DMS53 treated with DMSO at 0.1 percent for 48 hours (cell line): ENCODE measurements at regions not wholly inside any gene's neighbourhood (a gene's known extent, or its start where the extent isn't known, plus 50 kb on each side); places are given as distances from the start of the nearest gene placed in this dataset.

Source experiments
- DNase-seq: peaks from one replicate; lab custom pipeline; 2025; ENCODE audit not compliant: unreplicated experiment; lab: John Stamatoyannopoulos, UW

DNA sequence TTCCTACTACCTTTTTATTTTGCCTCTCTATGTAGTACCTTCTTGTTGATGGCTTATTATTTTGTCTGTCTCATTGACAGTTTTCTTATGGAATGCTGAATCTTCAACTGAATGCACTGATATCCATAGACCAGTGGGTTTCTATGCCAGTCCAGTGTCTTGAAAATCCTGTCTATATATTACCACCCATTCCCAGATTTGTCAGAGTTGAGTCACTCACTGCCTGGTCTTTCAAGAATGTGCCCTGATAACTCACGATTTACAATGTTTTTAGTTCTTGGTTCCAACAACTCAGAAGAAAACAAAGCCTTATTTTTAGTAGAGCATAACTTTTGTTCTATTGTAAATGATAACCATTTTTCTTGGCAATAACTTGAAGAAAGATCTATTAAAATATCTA lies 606.0 kb upstream of the PITX2 start:
- no peak for DNase-seq

DNA sequence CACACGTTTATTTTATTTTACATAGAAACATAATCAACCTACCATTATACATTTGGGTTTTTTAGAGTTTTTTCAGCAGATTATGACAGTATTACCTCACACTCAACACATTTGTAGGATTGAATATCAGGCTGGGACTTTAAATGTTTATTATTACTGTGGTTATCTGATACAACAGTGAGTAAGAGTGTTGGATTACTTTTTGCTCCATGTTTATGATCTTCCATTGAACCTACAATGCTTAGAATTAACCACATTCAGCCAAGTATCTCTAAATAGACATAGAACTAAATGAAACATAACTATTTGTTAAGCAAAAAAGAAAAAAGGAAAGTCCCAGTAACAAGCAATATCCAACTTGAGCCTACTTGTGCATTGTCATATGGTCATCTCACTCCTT lies 607.4 kb upstream of the PITX2 start:
- DNase-seq = no peak

- DNase-seq = no peak
These were observed 608.4 kb upstream of the PITX2 start for GRCh38 chr4:111231281-111231680.

DNA sequence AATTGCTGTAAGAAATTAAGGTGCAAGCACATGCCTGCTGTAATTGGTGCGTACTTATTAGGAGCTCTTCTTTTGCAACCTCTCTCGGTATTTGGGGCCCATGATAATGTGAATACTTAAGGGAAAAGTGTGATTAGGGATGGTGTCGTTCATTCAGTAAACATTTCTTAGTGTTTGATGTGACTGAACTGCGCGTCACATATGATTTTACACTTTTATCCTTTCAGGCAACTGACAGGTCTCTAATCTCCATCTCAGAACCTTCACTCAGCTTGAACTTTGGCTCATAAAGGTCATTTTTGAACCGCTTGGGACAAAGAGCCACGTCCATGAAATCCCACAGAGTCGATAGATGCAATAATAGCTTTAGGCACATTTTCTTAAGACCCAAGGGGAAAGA lies 612.1 kb upstream of the PITX2 start:
- DNase-seq = no peak

DNA sequence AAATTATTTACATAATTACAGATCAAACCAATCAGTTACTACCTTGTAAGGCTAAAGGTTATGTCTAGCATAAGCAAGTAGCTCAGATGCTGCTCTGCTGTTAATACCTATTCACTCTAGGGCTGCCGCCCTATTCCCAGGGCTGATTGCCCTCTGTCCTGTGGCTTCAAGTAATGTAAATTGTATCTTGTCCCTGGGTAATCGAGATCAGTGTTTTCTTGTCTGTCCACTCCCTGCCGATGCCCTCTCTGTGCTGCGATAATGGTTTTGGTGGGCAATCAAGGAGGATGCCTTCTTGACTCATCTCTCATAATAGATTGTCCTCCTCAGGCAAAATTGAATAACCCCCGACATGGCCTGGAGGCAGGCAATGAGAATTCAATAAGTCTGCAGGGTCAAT lies 641.0 kb upstream of the PITX2 start:
- DNase-seq = no peak

DNA sequence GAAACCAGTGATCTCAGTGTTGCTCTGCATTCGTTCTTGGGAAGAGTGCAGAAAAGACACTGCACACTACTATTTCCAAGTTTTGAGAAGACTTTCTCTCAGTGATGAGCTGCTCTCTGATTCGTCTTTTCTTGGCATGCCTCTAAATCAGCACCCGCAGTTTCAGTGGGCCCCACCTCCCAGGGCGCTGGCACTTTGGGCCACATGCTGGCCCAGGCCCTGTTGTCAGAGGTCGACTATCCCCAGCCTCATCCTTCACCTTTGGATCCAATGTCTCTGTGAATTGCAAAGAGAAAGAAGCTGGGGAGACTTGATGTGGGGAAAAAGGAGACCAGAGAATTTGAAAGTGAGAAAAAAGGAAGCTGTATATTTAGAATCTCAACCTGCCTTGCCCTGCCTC lies 644.1 kb upstream of the PITX2 start:
- DNase-seq = no peak

DNA sequence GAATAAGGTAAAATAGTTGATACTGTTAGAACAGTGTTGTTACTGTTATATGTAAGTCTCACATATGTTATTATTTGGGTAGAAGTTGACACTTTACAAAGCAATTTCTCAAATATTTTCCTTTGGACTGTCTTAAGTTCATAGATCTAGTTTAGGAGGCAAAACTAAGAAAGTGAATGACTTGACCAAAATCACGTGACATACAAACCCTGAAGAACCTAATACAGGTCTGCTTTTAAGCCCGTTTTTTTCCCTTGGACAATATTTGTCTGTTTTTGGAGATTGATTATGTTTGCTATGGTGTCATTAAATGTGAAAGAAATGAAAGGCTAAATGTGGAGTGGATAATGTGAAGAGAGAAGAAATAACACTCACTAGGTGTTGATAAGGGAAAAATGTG lies 644.9 kb upstream of the PITX2 start:
- DNase-seq = no peak

GRCh38 chr4:111268769-111269414 lies 646.0 kb upstream of the PITX2 start:
- no peak for DNase-seq

GRCh38 chr4:111269439-111269838 lies 646.6 kb upstream of the PITX2 start:
- DNase-seq = no peak

DNA sequence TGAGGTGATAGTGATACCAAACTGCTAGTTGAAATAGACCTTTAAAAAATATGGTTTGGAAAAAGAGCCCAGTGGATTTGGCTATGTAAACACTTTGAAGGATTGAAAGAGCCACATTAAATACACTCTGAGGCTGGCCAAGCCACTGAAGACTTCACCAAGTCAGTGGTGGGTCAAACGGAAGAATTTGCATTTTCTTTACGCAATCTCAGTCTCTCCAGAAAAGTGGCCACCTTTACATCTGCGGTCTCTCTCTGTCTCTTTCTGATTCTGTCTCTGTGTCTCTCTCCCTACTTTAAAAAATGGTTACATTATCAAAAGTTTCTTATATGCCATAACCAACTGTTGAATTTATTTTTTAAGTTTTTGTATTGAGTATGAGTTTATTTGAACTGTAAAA lies 651.2 kb upstream of the PITX2 start:
- no peak for DNase-seq

DNA sequence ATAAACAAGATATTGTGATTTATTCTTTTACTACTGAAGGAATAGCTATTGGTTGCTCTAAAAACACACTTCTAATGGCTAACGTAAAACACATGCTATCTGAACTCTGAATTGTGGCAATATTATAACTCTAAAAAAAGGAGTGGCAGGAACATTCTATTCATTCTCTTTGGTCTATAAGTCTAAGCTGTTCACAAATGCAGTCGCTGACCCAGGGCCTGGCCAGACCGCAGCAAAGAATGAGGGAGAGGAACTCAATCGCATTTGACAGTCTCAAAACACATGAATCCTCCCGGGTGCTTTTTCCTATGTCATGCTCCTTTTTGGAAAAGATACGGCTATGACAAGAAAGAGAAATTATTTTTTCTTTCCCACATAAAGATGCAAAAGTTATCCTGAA lies 651.6 kb upstream of the PITX2 start:
- DNase-seq = no peak

- DNase-seq = no peak
These were observed 658.3 kb upstream of the PITX2 start for GRCh38 chr4:111281219-111281618.

- DNase-seq = no peak
These were observed 659.2 kb upstream of the PITX2 start for GRCh38 chr4:111282035-111282434.

DNA sequence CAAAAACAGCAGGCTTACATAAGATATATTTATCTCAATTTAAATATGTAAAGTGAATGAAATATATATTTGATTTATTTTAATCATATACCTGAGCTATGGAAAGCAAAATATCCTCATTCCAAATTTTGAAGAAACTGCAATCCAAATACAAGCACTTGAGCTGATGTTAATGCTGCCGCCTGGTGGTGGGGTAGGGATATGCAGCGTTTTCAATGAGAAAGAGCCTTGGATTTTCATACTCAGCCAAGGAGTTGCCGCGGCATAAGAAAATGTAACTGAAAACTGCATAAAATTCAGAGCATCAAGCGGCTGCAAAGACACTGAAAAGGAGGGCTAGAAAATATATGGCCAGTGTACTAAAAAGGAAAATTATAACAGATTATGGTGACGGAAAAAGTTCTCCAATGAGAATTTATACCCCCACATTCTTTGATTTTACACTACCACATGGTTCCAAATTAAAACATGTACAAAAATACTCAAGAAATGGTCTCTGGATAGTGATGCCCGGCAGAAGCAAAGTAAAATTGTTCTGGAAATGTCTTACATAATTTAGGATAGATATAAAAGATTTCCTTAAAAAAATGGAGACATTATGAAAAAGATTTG lies 660.3 kb upstream of the PITX2 start:
- DNase-seq = peak; percentile 32

GRCh38 chr4:111296466-111296865 lies 673.6 kb upstream of the PITX2 start:
- DNase-seq = no peak

DNA sequence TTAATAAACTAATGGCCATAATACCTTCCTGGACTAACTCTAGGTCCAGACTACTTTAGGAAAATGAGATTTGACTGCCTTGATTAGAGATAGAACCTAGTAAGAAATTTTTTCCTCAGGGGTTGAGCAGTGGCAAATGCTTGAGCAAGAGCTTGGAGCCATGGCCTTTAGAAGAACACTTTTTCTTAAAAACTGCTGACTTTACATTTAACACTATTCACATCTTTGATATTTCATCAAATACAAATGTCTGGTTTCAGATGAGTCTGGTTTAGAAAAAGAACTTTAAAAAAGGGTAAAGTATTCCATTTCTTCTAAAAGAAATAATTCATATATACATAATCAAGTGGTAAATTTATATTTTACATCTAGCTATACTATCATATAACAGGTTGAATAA lies 680.9 kb upstream of the PITX2 start:
- DNase-seq = no peak

- DNase-seq = no peak
These were observed 700.6 kb upstream of the PITX2 start for GRCh38 chr4:111323496-111323895.

DNA sequence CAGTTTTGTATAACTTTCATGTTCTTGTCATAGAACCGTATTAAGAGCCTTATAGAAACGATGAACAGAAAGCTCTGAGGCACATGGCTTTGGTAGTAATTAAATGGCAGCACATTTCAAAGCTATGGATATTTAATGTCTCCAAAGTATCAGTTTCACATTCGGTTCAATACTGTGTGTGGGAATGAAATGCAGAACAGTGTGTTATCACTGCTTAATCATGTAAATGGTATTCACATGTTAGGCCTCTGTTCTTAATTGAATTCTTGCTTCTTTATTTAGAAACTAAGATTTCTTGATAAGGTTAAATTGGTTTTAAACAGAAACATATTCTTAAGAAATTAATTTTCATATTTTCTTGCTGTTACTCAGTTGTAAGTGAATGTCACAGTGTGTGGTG lies 701.0 kb upstream of the PITX2 start:
- DNase-seq = no peak

DNA sequence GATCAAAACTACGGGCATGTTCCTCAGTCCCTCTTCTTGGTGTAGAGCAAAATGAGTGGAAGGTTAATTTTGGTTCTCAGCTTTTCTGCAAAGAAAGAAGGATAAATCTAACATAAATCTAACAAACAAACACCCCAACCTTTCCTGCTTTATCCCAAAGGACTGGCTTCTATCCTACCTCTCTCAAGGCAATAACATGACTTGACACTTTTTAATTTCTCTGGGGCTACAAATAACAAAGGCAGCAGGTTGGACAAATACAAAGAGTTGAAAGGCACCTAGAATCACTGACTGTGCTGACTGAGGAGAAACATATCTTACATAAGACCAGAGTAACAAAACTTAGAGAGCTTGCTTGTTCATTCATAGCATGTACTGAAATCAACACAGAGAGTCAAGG lies 703.6 kb upstream of the PITX2 start:
- DNase-seq = no peak

- DNase-seq = no peak
These were observed 707.9 kb upstream of the PITX2 start for GRCh38 chr4:111330786-111331185.

DNA sequence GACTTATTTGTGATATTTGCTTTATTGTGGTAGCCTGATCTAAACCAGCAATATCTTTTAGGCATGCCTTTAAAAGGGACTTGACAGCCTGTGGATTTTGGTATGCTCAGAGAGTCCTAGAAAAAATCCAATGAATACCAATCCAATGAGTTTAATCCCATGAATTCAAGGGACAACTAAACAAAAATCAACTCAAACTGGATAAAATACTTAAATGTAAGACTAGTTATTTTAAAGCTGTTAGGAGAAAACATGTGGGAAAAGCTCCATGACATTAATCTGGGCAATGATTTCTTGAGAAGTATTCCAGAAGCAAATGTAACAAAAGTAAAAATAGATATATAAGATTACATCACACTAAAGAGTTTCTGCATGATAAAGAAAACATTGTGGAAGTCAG lies 711.5 kb upstream of the PITX2 start:
- no peak for DNase-seq

GRCh38 chr4:111337186-111337876 lies 714.5 kb upstream of the PITX2 start:
- DNase-seq = peak; percentile 31

- DNase-seq = no peak
These were observed 736.7 kb upstream of the PITX2 start for GRCh38 chr4:111359602-111360001.
